ENCODE measurements at regions not wholly inside any gene's neighbourhood (a gene's known extent, or its start where the extent isn't known, plus 50 kb on each side); places are given as distances from the start of the nearest gene placed in this dataset.

GRCh38 chr6:82567621-82568020, 204.0 kb downstream of the TPBG start:
- TF ChIP-seq, protein P1, sequence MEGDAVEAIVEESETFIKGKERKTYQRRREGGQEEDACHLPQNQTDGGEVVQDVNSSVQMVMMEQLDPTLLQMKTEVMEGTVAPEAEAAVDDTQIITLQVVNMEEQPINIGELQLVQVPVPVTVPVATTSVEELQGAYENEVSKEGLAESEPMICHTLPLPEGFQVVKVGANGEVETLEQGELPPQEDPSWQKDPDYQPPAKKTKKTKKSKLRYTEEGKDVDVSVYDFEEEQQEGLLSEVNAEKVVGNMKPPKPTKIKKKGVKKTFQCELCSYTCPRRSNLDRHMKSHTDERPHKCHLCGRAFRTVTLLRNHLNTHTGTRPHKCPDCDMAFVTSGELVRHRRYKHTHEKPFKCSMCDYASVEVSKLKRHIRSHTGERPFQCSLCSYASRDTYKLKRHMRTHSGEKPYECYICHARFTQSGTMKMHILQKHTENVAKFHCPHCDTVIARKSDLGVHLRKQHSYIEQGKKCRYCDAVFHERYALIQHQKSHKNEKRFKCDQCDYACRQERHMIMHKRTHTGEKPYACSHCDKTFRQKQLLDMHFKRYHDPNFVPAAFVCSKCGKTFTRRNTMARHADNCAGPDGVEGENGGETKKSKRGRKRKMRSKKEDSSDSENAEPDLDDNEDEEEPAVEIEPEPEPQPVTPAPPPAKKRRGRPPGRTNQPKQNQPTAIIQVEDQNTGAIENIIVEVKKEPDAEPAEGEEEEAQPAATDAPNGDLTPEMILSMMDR (IDR thresholded peaks at IDR 0.05), result no peak
- no peak for TF ChIP-seq POLR2A (IDR thresholded peaks at IDR 0.05)
